Left kidney (tissue), 1 donor: ENCODE measurements at regions not wholly inside any gene's neighbourhood (a gene's known extent, or its start where the extent isn't known, plus 50 kb on each side); places are given as distances from the start of the nearest gene placed in this dataset.
"Not testable (repeated sequence)": the region's sequence is repeated elsewhere in the genome, so short reads cannot be mapped to it uniquely, and the experiment has no call there.

Experiments
- DNase-seq: peaks from one replicate; pipeline ENCODE4 v3.0.0-alpha.2; 2013

DNA sequence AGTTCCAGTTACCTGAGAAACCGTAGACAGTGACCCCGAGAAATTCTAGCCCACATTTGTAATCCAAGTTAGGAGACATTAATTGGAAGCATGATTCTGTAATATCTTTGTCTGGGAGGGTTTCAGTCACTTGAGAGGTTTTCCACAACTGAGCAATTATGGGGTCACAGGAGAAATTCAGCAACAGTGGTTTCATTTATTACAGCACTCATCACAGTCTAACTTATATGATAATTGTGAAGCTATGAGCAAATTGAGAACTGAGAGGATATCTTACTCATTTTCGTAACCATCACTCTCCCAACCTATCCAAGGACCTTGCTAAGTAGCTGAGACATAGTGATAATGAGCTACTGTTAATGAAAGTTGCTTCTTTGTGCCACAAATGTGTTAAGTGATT, 328.5 kb upstream of the PPP2R3A start:
- DNase-seq: no peak

DNA sequence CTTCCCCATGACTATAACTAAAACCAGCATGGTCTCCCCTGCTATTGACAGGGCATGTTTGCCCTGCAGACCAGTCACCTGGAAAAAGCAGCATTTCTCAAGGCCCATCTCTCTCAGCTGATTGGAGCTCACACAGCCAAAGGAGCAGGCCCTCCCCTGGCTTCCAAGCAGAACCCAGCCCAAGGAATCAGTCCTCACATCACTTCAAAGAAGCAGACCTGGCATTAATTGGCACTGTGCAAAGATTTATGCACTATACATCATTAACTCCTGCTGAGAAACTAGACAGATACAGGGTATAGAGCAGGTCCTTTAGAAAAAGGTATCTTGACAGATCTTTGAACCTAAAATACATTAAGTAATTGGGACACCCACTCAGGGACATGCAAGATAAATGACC, 323.8 kb upstream of the PPP2R3A start:
- no peak for DNase-seq

DNA sequence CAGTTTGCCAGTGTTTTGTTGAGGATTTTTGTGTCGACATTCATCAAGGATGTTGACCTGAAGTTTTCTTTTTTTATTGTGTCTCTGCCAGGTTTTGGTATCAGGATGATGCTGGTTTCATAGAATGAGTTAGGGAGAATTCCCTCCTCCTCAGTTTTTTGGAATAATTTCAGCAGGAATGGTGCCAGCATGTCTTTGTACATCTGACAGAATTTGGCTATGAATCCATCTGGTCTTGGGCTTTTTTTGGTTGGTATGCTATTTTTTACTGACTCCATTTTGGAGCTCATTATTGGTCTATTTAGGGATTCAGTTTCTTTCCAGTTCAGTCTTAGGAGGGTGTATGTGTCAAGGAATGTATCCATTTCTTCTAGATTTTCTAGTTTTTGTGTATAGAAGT, 320.0 kb upstream of the PPP2R3A start:
- no peak for DNase-seq

DNA sequence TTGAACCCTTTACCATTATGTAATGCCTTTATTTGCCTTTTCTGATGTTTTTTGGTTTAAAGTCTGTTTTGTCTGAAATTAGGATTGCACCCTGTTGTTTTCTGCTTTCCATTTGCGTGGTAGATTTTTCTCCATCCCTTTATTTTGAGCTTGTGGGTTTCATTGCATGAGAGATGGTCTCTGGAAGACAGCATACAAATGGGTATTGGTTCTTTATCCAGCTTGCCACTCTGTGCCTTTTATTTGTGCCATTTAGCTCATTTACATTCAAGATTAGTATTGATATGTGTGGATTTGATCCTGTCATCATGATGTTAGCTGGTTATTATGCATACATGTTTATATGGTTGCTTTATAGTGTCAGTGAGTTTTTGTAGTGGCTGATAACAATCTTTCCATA, 318.7 kb upstream of the PPP2R3A start:
- no peak for DNase-seq

DNA sequence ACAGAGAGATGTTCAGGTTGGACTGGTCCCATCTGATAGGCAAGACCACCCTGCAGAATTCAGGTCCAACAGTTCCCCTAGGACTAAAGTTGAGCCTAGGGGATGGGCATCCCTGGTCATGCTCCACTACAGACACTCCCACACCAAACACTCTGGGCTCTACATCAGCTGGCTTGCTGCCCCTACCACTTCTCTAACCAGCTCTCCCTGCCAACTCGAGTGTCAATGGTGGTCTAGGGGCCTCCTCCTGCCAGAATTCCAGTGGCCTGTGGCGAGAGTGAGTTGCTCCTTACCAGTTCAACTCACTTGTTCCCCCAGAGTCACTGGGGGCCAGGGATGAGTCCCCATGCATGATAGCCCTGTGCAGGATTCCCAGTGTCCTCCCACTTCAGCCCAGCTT, 316.2 kb upstream of the PPP2R3A start:
- no peak for DNase-seq

DNA sequence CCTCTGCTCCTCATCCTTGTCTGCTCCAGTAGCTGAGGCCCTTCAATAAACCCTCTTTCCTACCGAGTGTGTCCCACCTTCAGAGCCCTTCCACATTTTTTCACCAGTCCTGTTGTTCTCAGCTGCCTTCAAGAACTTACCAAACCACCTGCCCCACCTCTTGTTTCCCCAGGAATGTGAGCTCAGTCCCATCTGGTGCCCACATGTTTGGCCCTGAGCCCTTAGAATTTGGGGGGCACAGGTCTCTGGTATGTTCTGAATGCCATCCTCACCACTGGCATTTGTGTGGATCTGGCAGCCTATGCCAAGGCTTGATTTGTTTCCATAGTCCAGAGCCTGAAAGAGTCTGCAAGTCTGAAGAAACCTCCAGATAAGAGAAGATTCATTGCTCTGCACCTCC, 315.2 kb upstream of the PPP2R3A start:
- no peak for DNase-seq

DNA sequence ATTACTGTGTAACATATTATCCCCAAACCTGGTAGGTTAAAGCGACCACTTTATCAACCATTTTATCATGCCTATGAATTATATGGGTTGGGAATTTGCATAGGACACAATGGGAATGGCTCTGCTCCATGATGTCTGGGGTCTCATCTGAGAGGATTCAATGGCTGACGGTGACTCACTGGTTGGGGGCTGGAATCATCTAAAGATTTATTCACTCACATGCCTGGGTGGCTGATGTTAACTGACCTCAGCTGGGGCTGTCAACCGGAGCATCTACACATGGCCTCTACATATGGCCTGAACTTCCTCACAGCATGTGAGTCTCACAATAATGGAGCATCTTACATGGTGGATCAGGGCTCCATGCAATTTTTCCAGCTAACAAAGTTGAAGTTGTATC, 313.1 kb upstream of the PPP2R3A start:
- no peak for DNase-seq

DNA sequence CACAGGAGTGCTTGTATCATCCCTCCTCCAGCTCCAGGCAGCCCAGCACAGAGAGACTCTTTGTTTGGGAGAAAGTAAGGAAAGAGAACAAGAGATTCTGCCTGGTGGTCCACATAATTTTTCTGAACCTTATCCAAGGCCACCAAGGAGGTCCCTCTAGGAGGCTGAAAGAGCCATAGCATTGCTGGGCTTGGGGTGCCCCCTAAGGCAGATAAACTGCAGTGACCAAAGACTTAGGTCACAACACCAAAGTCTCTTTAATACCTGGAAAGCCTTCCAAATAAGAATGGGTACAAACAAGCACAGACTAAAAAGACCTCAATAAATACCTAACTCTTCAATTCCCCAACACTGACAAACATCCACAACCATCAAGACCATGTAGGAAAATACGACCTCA, 310.2 kb upstream of the PPP2R3A start:
- DNase-seq: no peak

DNA sequence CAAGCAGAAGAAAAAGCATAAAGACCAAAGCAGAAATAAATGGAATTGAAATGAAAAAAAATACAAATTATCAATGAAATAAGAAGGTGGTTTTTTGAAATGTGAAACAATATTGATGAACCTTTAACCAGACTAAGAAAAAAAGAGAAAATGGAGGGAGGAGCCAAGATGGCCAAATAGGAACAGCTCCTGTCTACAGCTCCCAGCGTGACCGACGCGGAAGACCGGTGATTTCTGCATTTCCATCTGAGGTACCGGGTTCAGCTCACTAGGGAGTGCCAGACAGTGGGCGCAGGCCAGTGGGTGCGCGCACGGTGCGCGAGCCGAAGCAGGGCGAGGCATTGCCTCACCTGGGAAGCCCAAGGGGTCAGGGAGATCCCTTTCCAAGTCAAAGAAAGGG, 307.1 kb upstream of the PPP2R3A start:
- not testable (repeated sequence) for DNase-seq

DNA sequence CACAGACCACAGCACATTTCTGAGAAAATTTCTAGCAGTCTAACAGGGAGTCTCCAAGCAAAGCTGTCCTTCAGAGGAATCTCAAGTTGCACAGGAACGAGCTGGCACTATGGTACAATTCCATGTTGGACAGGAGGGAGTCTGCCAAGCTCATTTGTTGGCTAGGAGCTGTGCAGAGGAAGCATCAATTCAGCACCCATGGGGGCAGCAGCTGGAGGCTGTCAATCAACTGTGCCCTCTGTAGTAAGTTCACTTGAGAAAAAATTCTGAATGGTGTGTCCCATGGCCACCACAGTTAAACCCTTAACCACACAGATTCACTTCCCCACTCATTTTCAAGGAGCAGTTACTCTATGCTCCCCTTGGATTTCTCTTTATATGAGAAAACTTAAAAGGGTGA, 298.5 kb upstream of the PPP2R3A start:
- DNase-seq: no peak

DNA sequence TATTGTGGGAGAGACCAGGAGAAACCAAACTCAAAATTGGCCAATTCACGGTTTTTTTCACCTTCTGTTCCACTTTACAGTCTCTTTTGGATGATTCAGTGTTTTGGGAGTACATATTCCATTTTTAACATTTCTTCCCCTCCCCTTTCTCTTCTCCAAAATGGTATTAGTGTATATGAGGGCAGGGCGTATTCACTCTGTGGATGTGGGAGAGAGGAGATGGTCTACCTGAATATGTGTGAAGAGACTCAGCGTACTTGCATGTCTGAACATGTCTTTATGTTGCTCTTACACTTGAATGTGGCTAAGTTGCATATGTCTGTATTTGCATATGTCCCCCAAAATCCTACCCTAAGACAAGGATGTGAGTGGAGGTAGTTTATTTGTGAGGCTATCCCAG, 291.0 kb upstream of the PPP2R3A start:
- DNase-seq: no peak

DNA sequence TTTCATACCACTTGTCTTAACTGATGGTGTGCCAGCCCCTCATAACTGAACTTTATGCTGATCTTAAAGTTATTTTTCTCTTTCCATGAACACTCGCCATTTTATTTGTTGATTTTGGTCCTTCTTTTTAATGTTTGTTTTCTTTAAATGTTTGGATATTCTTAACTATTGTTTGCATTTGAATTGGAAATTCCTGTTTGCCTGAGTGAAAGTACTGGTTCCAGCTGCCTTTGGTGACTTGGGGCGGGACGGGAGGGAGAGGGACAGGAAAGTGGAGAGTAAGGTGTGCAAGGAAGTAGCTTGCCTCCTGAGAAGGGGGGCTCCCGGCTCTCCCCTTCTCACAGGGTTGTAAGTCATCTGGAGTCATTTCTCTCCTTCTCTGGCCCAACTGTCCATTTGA, 287.1 kb upstream of the PPP2R3A start:
- no peak for DNase-seq

DNA sequence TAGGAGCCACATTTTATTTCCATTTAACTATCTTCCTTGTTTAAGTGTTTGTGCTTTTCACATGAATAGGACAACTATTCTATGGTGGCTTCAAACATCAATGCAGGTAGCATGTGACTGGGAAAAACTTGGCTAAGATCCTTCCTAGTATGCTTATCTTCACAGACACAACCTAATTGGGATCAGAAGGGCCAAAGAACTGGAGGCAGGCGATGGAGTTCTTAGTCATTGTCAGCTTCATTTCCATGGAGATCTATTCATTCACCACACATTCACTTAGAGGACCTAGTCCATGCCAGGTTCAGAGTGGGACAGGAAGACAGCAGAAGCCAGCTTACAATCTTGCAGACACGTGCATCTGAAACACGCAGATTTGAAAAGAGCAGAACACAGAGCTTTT, 277.5 kb upstream of the PPP2R3A start:
- DNase-seq: no peak

DNA sequence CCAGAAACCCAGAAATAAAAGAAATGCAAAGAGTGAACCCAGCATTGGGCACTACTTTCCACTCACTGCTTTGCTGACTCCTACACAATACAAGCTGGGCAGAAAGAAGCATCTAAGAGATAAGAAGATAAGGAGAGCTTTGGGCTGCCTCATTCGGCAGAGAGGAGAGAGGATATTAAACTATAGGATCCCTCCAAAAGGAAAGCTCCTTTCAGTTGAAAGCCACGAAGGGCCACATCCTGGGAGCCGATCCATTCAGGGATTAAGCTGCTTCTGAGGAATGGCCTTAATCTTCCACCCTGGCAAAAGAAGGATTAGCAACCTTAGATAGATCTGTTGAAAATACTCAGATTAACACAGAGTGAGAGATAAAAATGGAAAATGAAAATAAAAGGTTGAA, 274.9 kb upstream of the PPP2R3A start:
- DNase-seq: no peak

DNA sequence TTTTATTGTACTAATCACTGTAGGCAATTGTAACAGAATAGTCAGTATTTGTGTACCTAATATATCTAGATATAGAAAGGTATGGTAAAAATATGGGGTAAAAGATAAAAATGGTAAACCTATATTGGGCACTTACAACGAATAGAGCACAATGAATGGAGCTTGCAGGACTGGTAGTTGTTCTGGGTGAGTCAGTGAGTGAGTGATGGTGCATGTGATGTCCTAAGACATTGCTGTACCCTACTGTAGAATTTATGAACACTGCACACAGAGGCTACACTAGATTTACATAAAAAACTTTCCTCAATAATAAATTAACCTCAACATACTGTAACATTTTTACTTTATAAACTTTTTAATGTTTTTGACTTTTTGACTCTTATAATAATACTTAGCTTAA, 274.3 kb upstream of the PPP2R3A start:
- no peak for DNase-seq

DNA sequence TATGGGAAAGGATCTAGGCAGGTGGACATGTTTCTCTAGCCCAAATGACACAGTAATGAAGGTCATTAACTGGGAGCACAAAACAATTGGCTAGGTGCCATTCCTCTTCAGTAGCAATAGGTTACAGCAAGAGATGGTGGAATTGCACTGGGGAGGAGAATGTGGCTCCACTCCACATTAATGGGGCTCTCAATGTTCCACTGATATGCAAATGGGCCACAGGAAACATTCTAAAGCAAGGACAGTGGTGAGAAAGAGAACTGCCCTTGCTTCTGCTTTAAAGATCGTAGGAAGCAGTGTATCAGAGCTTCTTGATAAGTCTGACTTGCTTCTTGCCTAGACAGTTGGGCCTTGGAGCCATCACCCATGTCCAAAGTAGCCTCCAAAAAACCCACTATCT, 271.4 kb upstream of the PPP2R3A start:
- no peak for DNase-seq

DNA sequence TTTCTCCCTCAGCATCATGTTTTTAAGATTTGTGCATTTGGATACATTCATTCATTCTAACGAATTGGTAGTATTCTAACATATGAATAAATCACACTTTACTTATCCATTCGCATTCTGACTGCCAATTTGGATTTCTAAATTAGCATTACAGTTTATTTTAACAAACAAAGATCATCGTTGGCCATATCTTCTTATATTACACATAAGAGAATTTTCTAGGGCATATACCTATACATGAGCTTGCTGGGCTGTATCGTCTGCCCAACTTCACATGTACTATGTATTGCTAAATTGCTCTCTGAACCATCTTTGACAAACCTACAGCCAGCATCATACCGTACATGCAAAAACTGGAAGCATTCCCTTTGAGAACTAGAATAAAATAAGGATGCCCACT, 265.8 kb upstream of the PPP2R3A start:
- DNase-seq: no peak

DNA sequence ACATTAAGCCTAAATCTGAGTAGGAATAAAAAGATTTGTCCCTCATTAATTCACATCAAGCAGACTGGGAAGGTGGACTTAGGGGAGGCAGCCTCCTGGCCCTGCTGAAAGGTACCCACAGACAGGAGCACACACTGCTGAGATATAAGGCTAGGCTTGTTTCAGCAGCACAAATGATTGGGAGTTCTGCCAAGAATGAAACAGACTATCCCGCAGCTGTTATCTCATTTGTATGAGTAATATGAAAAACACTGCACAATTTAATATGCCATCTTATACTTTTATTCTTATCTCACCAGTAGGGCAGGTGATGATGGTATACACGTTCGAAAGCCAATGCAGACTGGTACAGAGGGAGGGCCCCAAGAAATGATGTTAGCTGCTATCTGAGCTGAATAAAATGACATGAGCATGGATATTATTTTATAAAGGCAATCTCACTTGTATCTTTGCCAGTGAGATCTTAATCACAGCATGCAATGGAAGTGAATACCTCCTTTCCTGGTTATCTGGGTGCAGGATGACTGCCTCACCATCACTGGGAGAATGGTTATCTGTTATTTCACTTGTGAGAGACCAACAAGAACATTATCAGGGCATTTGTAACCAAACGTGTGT, 258.7 kb upstream of the PPP2R3A start:
- DNase-seq: no peak

DNA sequence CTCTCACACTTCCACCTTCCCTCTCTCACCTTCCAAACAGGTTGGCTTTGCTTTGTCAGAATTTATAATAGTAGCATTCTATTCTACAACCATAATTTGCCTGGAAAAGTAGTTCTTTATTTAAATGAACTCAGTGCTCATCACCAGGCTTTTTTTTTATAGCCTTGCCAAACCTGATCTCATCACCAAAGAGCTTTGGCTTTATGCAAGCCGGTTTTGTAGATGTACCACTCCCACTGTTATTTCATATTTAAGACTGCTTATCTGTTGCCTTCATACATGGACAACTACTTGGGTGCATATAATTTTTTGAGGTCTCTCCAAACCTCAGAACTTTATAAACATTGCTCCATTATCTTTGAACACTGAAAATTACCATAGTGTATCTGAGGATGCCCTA, 246.1 kb upstream of the PPP2R3A start:
- no peak for DNase-seq

DNA sequence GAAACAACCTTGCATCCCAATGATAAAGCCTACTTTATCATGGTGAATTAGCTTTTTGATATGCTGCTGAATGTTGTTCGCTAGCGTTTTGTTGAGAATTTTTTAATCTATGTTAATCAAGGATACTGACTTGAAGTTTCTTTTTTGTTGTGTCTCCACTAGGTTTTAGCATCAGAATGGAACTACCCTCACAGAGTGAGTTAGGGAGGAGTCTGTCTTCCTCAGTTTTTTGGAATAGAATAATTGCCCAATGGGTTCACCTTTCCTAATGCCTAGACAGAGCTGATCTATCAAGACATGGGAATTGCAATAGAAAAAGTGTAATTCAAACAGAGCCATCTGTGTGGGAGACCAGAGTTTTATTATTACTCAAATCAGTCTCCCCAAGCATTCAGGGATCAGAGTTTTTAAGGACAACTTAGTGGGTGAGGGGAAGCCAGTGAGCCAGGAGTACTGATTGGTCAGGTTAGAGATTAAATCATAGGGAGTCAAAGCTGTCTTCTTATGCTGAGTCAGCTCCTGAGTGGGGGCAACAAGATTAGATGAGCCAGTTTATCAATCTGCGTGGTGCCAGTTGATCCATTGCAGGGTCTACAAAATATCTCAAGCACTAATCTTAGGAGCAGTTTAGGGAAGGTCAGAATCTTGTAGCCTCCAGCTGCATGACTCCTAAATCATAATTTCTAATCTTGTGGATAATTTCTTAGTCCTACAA, 237.4 kb upstream of the PPP2R3A start:
- DNase-seq: no peak

DNA sequence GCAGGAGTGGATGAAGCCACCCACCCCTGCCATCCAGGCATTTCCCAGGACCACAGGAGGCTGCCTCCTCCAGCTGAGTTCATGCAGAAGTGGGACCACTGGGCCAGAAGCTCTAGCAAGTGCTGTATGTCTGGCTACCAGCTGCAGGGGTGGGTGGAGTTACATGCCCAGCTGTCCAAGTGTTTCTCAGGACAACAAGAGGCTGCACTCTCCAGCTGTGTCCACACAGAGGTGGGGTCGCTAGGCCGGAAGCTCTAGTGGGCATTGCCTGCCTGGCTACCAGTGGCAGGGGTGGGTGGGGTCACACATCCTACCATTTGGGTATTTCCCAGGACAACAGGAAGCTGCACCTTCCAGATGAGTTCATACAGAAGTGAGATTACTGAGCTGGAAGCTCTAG, 234.0 kb upstream of the PPP2R3A start:
- DNase-seq: no peak

DNA sequence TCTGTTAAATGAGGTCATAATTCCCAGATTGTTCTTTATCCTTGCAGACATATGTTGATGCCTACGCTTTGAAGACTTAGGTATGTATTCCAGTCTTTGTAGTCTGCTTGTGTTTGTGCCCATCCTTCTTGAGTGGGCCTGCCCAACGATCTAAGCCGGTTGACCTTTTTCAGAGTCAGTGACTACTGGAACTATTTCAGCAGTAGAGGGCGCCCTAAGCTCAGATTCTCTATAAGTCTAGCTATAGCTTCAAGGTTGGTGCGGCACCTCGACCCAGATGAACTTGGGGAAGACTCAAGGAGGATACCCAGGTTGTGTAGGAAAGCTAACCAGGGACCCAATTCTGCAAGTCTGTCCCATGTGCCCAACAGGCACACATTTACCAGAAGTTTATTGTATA, 228.8 kb upstream of the PPP2R3A start:
- DNase-seq: no peak

DNA sequence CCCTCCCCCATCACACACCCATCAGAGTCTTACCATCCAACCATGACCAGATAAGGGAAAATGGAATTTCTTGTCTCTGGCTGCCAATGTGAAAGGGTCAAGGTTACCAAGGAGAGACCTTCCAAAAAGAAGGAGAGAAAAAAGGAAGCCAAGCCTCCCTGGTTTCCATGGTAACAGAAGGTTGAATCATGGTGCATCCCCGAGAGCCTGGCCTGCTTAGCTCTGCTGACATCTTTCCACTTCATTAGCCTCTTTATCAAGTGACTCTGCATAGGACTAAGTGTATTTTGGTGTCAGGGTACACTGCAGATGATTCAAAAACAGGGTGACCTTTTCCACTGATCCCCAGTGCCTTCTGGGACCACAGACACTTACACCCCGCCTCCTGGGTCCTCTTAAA, 225.7 kb upstream of the PPP2R3A start:
- DNase-seq: no peak

DNA sequence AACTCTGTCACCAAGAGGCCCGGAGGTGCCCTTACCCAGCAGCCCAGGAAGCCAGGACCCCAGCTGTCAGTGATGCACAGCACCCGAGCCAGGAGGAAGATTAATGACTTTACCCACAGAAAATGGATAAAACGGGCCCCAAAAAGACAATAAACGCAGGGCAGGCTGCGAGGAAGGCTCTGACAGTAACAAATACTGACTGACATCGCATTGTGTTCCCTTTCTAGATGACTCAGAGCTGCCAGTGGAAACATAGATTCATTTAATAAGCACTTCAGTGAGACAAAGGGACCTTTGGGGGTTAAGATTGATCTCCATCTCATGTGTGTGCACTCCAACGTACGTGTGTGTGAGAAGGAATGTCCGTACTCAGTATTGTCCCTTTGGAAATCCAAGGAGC, 225.3 kb upstream of the PPP2R3A start:
- DNase-seq: no peak

DNA sequence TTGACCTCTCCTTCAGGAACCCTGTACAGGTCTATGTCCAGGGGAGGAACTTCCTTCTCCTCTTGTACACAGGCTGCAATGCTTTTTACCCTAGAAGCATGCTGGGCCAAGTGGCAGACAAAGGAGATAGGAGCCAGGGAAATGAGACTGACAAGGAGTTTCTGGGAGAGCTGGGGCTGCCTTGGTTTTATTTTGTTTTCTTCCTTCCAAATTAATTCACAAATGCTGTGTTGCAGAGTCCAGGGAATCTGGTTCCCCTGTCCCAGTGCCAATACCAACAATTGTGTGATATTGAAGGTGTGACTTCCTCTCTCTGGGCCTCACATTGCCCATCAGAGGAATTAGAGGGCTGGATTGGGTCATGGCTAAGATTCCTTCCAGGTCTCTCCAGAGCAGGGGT, 224.8 kb upstream of the PPP2R3A start:
- no peak for DNase-seq
